Stimulated activated CD4-positive, alpha-beta T cell treated with anti-CD3 and anti-CD28 coated beads, Interleukin-15, amount 100 ng/mL, for 1 hour (primary cell): ENCODE measurements at regions not wholly inside any gene's neighbourhood (a gene's known extent, or its start where the extent isn't known, plus 50 kb on each side); places are given as distances from the start of the nearest gene placed in this dataset.

Experiments used
- DNase-seq, 2 donors: peaks; one replicate each; pipeline ENCODE4 v3.0.0-alpha.2; 2020; ENCODE audit warnings: low read depth in 1 of 2, low spot score in 1 of 2

DNA sequence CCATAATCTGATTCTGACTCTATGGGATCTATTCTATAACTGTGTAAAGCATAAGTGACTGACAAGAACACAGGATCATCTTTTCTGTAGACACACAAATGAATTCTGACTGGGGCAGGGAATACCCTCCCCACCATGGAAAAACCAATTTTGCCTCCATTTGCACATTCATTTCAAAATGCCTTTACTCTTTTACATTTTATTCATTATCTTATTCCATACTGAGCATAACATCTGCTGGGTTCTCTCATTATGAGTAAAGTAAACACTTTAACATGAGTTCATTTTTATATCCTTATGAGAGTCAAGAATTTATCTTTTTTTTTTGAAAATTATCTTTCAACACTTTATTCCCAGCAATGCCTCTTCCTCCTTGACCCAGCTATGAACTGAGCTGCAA, 163.5 kb downstream of the RNF152 start:
- no peak for DNase-seq

DNA sequence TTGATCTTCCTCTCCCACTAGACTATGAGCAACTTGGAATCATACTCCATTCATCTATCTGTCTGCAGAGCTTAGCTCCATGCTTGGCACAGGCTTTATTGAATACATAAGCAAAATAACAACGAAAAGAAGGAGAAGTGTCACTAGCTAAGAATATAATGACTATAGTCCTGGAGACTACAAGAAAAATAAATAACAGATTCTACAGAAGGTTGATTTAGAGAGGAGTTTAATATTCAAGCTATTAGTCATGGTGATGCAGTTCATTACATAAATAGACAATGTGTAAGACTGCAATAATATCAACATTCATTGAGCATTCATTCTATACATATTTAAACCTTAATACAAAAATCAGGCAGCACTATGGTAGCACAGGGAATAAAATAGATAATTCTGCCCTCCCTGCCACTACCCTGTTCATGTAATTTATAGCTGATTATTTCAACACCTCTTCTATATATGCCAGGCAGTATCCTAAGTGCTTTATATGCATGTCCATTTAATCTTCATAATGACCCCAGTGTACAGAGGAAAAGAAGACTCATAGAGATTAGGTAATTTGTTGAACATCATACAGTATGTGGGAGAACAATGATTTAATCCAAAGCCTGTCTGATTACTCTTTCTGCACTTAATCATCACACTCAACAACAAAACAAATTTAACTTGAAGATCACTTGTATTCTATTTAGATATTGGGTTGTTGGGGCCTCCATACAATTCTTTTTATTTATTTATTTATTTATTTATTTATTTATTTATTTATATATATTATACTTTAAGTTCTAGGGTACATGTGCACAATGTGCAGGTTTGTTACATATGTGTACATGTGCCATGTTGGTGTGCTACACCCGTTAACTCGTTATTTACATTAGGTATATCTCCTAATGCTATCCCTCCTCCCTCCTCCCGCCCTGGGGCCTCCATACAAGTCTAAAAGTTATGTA, 165.3 kb downstream of the RNF152 start:
- no peak for DNase-seq

DNA sequence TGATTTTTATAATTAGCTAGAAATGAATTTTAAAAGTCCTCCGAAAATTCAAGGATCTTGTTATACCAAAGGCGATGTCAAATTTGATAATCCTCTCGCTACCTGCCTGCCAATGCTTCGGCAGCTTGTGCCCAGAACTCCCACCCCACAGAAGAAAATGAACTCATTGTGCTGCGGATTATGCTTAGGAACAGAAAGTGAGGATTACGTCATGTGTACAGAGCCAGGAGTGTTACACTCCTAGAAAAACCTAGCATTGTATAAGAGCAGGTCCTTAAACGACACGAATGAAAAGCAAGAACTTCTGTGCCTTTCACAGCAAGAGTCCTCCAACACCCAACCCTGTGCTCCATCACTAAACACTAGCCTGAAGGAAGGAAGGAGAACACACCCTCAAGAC, 168.3 kb downstream of the RNF152 start:
- no peak for DNase-seq

DNA sequence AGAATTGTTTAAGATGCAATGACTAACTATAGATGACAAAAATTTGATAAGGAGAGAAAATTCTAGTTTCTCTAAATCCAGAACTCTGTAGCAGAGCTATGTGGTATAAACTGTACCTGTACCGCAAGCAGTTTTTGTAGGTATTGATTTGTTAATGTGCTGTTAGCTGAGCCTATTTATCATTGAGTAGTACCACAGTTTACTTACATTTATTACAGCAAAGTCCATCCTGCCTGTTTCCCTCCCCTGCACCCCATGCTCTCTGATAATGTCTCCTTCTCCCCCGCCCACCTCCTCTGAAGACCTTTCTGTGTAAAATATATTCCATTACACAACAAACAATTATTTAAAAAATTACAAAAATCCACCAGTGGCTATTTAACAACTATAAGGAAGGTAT, 170.6 kb downstream of the RNF152 start:
- no peak for DNase-seq

DNA sequence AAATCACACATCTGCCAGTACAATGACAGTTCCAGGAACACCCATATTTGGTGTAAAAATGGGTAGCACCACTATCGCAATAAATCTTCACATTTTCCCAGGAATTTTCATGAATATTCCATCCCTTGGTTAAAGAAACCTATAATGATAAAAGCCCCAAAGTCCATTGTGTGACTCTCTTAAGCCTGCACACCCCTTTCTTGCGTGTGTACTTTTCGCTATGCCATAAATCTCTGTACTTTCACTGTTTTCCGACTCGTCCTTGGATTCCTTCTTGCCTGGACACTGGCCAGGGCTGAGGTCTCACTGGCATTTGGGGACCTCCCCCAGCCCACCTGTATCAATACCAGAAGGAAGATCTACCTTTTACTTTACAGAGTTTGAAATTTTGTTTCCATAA, 172.3 kb downstream of the RNF152 start:
- DNase-seq, result no peak

DNA sequence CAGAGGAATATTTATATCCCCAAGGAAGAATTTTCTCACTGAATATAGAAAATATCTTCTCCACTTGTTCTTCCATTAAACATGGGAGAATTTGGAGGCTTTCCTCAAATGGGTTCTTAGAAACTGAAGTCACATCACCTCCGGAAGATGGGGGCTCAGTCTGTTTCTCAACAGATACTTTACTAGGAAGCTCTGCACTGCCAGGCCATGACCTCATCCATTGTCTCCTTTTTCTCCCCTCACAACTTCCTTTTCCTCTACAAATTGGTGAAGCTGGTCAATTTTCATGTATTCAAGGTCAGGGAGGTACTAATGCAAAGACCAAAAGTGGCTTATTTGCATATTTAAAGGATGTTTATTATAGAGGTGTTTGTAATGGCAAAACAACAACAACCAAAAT, 173.1 kb downstream of the RNF152 start:
- no peak for DNase-seq

DNA sequence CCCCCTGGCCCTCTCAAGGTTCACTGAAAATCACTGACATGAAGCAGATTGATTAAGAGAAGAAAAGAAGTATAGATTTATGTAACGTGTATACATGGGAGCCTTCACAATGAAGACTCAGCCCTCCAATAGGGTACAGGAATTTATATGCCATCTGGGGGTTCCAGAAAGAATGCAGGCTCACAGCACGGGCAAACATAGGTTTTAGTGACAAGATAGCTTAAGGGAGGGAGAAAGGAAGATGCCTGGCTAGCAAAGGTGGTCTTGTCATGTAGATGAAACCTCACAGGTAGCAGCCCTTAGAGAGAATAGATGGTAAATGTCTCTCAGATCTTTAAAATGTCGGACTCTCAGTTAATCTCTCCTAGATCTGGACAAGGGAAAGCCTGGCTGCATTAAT, 173.9 kb downstream of the RNF152 start:
- no peak for DNase-seq

DNA sequence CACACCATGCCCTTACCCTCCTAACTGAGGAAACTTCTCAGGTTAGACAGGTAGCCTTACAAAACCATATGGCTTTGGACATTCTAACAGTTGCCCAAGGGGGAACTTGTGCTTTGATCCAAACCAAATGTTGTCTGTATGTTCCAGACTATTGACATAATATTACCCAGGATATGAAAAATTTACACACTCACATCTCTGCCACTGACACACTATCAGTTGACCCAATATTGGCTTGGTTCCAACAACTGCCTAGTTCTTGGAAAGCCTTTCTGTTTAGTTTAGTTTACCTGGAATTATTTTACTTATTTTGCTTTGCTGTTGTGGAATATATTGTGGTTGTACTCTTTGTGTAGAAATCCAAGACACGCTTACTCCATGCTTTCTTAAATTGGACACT, 178.4 kb downstream of the RNF152 start:
- DNase-seq, result no peak

DNA sequence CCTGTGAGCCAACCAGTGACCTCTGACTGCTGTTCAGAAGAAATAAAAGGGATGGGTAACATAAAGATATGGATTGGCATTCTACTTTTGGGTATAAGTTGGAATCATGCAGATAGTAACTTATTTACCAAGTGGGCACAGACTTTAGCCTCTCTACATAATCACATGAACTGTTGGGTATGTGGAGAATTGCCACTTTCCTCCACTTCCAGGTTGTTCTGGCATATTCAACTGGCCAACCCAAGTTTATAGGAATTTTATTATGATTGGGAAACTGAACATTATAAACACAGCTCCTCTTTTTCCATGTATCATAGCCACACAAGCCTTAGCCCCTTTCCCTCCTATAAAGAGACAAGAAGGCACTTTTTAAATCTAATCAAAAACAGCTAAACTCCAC, 179.3 kb downstream of the RNF152 start:
- DNase-seq, result no peak

DNA sequence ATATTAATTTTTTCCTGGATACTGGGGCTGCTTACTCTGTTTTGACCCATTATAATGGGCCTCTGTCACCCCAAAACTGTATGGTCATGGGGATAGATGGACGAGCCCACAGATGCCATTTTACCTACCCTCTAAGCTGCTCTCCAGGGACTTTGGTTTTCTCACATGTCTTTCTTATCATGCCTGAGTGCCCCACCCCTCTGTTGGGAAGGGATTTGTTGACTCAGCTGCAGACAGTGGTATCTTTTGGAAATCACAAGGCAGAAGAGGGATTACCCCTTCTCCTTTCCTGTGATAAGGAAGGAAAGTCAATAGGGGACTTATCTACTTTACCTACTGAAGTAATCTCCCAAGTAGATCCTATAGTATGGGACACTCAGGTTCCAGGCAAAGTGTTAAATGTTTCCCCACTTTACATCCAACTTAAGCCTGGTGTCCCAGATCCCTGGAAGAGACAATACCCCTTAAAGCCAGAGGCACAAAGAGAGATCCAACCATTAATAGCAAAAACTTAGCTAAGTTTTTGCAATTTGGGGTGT, 182.7 kb downstream of the RNF152 start:
- DNase-seq, result no peak

DNA sequence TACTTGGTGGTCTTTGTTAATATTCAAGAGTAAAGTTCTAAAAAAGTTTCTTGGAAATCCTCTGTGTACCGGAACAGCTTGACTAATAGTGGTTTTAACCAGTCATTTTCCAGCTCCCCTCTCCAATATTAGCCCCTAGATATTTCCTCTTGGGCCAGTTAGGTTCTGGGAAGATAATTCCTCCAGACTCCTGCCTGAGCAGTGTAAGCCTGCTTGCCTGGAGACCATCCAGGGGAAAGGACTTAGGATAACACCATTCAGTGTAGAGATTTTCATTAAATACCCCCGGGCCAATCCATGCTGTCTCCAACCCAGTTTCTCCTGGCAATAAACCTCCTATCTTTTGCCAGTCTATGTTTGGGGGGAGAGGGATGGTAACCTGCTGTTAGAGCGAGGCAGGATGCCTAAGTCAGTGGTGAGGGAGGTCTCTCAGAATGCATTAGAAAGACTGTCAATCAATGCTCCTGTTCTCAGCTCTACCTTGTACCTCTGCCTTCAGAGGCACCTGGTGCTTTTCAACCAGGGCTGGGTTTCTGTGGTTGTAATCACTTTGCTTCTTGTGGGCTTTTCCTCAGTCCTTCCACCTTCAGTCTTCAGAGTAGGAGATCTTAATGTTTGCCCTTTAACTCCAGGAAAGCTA, 186.4 kb downstream of the RNF152 start:
- DNase-seq, result no peak

DNA sequence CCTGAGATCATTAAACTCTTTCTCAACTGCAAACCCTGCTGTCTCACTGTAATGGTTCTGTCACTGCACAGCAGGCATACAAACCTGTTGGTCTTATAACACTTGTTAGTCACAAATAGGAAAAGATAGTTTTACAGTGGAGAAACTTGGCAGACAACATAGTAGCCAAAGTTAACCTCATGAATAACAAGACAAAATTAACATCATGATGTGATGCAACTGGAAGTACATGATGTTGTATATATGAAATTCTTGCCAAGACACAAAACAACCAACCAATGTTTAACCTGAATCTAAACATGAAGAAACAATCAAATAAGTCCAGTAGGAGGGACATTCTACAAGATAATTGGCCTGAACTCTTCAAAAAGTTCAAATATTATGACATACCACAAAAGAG, 189.3 kb downstream of the RNF152 start:
- DNase-seq, result no peak

DNA sequence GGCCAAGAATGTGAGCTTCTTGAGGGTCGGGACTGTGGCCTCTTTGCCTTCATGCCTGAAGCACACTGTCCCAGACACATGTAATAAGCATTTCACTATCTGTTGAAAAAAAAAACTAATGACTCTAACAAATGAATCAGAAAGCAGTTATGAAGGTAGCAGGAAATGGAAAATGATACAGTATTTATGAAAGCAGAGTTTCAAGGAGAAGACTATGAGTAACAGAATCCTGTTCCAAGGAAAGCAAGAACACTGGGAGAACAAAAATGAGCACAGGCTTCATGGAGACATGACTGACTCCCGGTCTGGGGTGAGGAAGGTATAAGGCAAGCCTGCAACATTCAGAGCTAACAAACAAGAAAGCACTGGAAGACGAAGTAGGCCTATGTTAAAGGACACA, 190.8 kb downstream of the RNF152 start:
- no peak for DNase-seq

DNA sequence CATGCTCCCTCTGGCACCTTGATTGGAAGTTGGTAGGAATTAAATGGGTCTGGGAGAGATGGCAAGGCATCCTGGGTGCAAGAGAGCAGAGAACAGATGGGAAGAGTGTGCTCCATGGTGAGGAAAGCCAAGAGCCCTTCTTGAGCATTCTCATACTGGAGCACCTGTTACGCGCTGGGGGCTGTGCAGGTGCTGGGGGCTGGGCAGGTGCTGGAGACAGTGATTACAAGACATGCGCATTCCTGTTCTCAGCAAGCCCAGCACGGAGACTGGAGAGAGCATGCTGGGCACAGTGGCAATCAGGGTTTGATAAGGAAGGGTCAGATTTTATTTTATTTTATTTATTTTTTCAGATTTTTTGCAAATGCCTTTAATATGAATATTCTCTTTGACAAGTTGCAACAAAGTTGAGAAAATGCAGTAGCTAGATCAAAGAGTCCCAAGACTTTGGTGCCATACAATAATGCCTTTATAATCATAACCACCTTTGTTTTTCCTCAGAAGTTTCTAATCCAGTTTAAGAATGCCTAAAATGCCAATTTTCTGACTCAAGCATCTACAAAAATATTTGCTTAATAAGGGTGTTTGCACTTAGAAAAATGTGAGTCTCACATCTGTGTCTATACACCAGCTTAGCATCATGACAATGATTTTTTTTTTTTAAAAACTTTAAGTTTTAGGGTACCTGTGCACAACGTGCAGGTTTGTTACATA, 193.3 kb downstream of the RNF152 start:
- DNase-seq, result no peak

DNA sequence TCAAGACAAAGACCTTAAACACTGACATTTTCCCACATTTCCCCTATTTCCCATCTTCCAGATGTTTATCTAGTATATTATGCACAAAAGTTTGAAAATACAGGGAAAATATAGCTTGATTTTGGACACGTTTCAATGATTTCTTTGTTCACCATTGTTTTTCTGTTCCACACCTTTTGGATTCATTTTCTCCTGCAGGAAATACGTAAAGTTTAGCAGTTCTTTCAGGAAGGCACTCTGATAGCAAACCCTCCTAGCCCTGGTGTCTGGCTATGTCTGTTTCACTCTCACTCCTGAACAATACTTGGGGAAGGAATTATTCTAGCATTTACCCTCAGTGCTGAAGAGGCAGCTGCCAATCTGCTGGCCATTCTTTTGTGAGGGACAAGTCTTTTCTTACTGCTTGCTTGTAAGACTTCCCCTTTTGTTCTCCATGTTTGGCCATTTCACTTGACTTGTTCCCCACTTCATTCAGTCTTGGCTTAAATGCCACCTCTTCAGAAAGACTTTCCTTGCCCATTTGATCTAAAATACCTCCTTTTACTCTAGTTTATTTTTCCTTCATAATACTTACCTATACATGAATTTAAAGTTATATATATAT, 195.4 kb downstream of the RNF152 start:
- DNase-seq, result no peak

DNA sequence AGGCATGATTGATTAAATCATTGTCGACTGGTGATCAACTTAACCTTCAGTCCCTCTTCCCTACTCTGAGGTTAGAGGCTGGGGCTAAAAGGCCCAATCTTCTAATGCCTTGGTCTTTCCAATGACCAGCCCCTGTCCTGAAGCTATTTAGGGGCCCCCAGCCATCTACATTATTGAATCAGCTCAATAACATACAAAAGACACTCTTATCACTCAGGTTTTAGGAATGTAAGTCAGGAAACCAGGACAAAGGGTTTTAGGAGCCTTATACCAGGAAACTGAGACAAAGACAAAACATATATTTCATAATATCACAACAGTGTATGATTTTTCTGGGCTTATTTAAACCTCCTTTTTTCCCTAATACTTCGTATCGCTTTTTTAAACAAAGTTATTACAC, 198.6 kb downstream of the RNF152 start:
- DNase-seq, result no peak

DNA sequence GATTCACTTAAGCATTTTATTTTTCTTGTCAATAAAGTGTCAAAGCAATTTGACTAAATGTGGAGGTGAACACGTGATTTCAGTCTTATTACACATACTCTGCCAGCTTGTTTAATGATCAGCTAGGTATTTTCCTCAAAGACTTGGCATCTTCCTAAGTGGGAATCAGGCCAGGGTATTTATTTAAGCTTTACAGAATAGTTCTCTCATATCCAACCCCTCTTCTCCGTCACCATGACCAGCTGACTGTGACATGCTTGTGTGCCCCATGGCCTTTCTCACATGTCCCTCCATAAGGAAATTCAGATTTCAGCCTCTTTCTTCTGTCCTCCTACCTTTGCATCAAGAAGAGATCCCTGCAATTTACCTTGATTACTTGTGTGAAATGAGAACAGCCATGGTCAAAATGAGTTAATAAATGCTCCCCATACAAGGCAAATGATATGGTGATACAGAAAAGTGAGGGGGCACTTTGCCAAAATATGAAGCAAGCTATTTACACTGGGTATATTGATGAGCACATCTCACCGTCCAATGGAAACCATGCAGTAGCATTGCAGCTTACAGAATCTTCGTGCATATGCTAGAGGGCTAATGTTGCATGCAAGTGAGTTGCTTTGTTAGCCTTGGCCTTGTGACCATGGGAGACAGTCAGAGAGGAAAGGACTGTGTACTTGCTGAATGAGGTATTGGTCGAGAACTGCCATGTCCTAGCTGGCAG, 202.2 kb downstream of the RNF152 start:
- no peak for DNase-seq

DNA sequence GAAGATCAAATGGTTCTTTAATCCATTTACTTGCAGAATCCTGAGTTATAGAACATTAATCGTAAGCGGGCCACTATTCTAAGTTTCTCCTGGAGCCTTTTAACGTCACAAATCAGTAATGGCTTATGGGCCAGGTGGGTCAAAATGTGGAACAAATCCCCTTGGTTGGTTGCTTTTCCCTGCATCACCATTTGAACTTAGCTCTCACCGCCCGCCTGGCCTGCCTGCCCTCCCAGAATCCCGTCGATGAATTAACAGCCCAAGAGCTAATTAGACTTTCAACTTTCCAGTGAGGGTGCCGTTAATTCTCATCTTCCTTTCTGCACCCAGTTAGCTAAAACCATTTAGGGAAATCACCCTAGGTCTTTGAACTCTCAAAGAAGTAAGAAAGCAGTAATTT, 205.5 kb downstream of the RNF152 start:
- no peak for DNase-seq

DNA sequence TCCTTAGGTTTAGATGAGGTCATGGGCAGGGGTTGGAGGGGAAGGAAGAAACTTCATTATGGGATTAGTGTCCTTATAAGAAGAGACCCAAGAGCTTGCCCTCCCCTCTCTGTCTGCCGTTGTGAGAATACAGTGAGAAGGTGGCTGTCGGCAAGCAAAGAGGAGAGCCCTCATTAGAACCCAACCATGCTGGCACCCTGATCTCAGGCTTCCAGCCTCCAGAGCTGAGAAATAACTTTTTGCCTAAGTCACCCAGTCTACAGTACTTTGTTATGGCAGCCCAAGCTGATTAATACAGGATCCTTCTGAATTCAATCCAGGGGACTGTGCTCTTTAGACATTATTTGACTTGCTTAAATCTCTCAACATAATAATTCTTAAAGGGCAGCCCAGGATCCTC, 209.0 kb downstream of the RNF152 start:
- DNase-seq, result no peak

DNA sequence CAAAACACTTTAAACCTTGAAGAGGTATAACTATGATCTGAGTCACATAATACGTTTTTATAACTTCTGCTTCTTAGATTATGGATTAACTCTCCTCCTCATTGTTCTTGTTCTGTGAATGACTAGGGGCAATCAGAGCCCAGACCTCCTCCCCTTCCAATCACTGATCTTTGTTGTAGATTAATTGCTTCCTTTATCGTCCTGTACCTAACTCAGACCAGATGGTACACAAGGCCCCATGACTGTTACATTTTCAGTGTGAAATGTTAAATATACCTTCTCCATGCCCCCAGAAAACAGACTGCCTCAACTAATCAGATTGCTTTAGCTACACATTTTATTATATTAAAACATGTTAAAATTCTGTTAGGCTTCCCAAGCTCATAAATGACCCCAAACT, 211.7 kb downstream of the RNF152 start:
- DNase-seq, result no peak

DNA sequence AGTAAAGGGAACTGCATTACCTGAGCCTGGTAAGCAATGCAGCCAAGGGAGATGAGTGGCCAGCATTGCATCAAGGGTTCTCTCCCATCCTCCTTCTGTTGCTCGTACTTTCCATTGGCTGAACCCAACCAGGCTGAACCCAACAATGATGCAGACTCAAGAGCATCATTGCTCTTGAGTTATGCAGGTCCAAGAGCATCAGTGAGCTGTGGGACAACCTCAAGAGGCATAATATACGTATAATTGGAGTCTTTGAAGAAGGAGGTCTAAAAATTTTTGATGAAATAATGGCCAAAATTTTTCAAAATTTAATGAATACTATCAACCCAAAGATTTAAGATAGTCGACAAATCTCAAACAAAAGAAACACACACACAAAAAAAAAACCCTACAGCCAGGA, 213.0 kb downstream of the RNF152 start:
- DNase-seq, result no peak
